H9 (cell line): ENCODE measurements at regions not wholly inside any gene's neighbourhood (a gene's known extent, or its start where the extent isn't known, plus 50 kb on each side); places are given as distances from the start of the nearest gene placed in this dataset.

ENCODE experiments used
- DNase-seq: peaks from one replicate; pipeline ENCODE4 v3.0.0-alpha.2; 2017
- H2AFZ ChIP-seq: one replicate; pipeline ENCODE4 v1.6.1; 2013; ENCODE audit warnings: mild to moderate bottlenecking, low read length, control low read depth, moderate library complexity
- H2AK5ac ChIP-seq: 2 replicates; pipeline ENCODE4 v1.6.1; 2013; ENCODE audit warnings: low read length, control low read depth, mixed read lengths; ENCODE audit not compliant: insufficient read length
- H2BK120ac ChIP-seq: one replicate; pipeline ENCODE4 v1.6.1; 2013; ENCODE audit warnings: low read depth, mild to moderate bottlenecking, low read length, control low read depth, inconsistent platforms; ENCODE audit not compliant: poor library complexity, severe bottlenecking
- H2BK12ac ChIP-seq: 2 replicates; pipeline ENCODE4 v1.6.1; 2013; ENCODE audit warnings: low read length, control low read depth, mixed read lengths, low read depth; ENCODE audit not compliant: insufficient read length
- H2BK15ac ChIP-seq: 2 replicates; pipeline ENCODE4 v1.6.1; 2013; ENCODE audit warnings: low read depth, low read length, control low read depth
- H2BK20ac ChIP-seq: one replicate; pipeline ENCODE4 v1.6.1; 2013; ENCODE audit warnings: low read depth, mild to moderate bottlenecking, low read length, control low read depth, inconsistent platforms; ENCODE audit not compliant: poor library complexity, severe bottlenecking
- H2BK5ac ChIP-seq: 2 replicates; pipeline ENCODE4 v1.6.1; 2013; ENCODE audit warnings: low read length, control low read depth, mixed read lengths; ENCODE audit not compliant: insufficient read length
- H3K14ac ChIP-seq: 2 replicates; pipeline ENCODE4 v1.6.1; 2013; ENCODE audit warnings: low read length, control low read depth; ENCODE audit not compliant: insufficient read depth
- H3K18ac ChIP-seq: 2 replicates; pipeline ENCODE4 v1.6.1; 2013; ENCODE audit warnings: low read depth, mild to moderate bottlenecking, mixed read lengths, low read length, control low read depth; ENCODE audit not compliant: insufficient read length
- H3K23ac ChIP-seq: 2 replicates; pipeline ENCODE4 v1.6.1; 2013; ENCODE audit warnings: low read length, control low read depth, mixed read lengths, low read depth; ENCODE audit not compliant: insufficient read length
- H3K23me2 ChIP-seq: 2 replicates; pipeline ENCODE4 v1.6.1; 2013; ENCODE audit warnings: low read depth, mild to moderate bottlenecking, mixed read lengths, low read length, control low read depth; ENCODE audit not compliant: insufficient read length, poor library complexity, severe bottlenecking
- H3K27ac ChIP-seq: 2 replicates; pipeline ENCODE4 v1.5.1; 2013; ENCODE audit warnings: low read length, control low read depth, mixed read lengths, low read depth; ENCODE audit not compliant: insufficient read length
- H3K27me3 ChIP-seq: 2 replicates; pipeline ENCODE4 v1.6.1; 2013; ENCODE audit warnings: low read length, control low read depth, inconsistent platforms; ENCODE audit not compliant: insufficient read depth
- H3K4ac ChIP-seq: 2 replicates; pipeline ENCODE4 v1.6.1; 2013; ENCODE audit warnings: low read depth, mild to moderate bottlenecking, control low read depth, inconsistent platforms, low read length, moderate library complexity
- H3K4me1 ChIP-seq: 2 replicates; pipeline ENCODE4 v1.6.1; 2013; ENCODE audit warnings: low read length, control low read depth, inconsistent platforms; ENCODE audit not compliant: insufficient read depth
- H3K4me2 ChIP-seq: 2 replicates; pipeline ENCODE4 v1.6.1; 2013; ENCODE audit warnings: low read length, control low read depth, mixed read lengths; ENCODE audit not compliant: insufficient read length, insufficient read depth
- H3K56ac ChIP-seq: 2 replicates; pipeline ENCODE4 v1.6.1; 2013; ENCODE audit warnings: low read depth, mild to moderate bottlenecking, mixed read lengths, low read length, control low read depth; ENCODE audit not compliant: insufficient read length
- H3K79me1 ChIP-seq: 2 replicates; pipeline ENCODE4 v1.6.1; 2013; ENCODE audit warnings: low read depth, mild to moderate bottlenecking, moderate library complexity, low read length, control low read depth, inconsistent platforms; ENCODE audit not compliant: insufficient read depth, poor library complexity, severe bottlenecking
- H3K79me2 ChIP-seq: 2 replicates; pipeline ENCODE4 v1.6.1; 2013; ENCODE audit warnings: low read length, control low read depth, inconsistent platforms; ENCODE audit not compliant: insufficient read depth
- H3K9ac ChIP-seq: 2 replicates; pipeline ENCODE4 v1.6.1; 2013; ENCODE audit warnings: low read length, control low read depth, mixed read lengths; ENCODE audit not compliant: insufficient read length; ENCODE audit errors: extremely low read depth
- H3K9me3 ChIP-seq: one replicate; pipeline ENCODE4 v1.6.1; 2013; ENCODE audit warnings: low read depth, low read length, inconsistent platforms; ENCODE audit not compliant: control insufficient read depth
- H3T11ph ChIP-seq: one replicate; pipeline ENCODE4 v1.6.1; 2013; ENCODE audit warnings: mild to moderate bottlenecking, low read length, control low read depth, inconsistent platforms
- H4K20me1 ChIP-seq: one replicate; pipeline ENCODE4 v1.6.1; 2013; ENCODE audit not compliant: control insufficient read depth, insufficient read length, insufficient read depth
- H4K5ac ChIP-seq: 2 replicates; pipeline ENCODE4 v1.6.1; 2013; ENCODE audit warnings: low read depth, mild to moderate bottlenecking, mixed read lengths, low read length, control low read depth; ENCODE audit not compliant: insufficient read length
- H4K8ac ChIP-seq: replicated peaks from 2 replicates; pipeline ENCODE4 v1.6.1; 2013; ENCODE audit warnings: low read length, control low read depth, mixed read lengths, low read depth; ENCODE audit not compliant: insufficient read length
- H4K91ac ChIP-seq: 2 replicates; pipeline ENCODE4 v1.6.1; 2013; ENCODE audit warnings: low read depth, mild to moderate bottlenecking, moderate library complexity, mixed read lengths, low read length, control low read depth; ENCODE audit not compliant: insufficient read length
- H3K27ac Mint-ChIP-seq, 3 experiments: 2 replicates in 2 of 3; 3 replicates in 1 of 3; pipeline ENCODE4 v1.8.0; 2020 to 2021; ENCODE audit warnings: mixed read lengths in 3 of 3, mild to moderate bottlenecking in 1 of 3, moderate library complexity in 1 of 3
- H3K27me3 Mint-ChIP-seq: 2 replicates; pipeline ENCODE4 v1.8.0; 2021; ENCODE audit warnings: low read depth, mild to moderate bottlenecking, moderate library complexity, mixed read lengths
- H3K36me3 Mint-ChIP-seq, 3 experiments: 2 replicates in 2 of 3; 3 replicates in 1 of 3; pipeline ENCODE4 v1.8.0; 2020 to 2021; ENCODE audit warnings: low read depth in 3 of 3, mixed read lengths in 3 of 3; ENCODE audit not compliant: insufficient read depth in 1 of 3
- H3K4me1 Mint-ChIP-seq, 2 experiments: 2 replicates each; pipeline ENCODE4 v1.8.0; 2020; ENCODE audit warnings: mixed read lengths in 2 of 2
- H3K4me3 Mint-ChIP-seq, 2 experiments: 2 replicates in 1 of 2; 3 replicates in 1 of 2; pipeline ENCODE4 v1.8.0; 2020 to 2021; ENCODE audit warnings: mild to moderate bottlenecking in 2 of 2, mixed read lengths in 2 of 2, moderate library complexity in 1 of 2
- H3K9me3 Mint-ChIP-seq, 2 experiments: 2 replicates in 1 of 2; 3 replicates in 1 of 2; pipeline ENCODE4 v1.8.0; 2020; ENCODE audit warnings: mild to moderate bottlenecking in 2 of 2, mixed read lengths in 2 of 2, moderate library complexity in 1 of 2
- CTCF ChIP-seq: fragments of 200-600 bp; sonication (generic); conservative IDR thresholded peaks from 3 replicates; pipeline ENCODE4 v1.8.0; 2021; ENCODE audit warnings: antibody characterized with exemption, mild to moderate bottlenecking
- WGBS: extraction: QIAGEN DNeasy Blood & Tissue Kit; methylation state at CpG from one replicate; pipeline ENCODE4 v1.1.7; 2013; ENCODE audit warnings: missing lambda C conversion rate, low lambda C conversion rate, mixed read lengths; ENCODE audit not compliant: insufficient read length; ENCODE audit errors: extremely low coverage; 5-methylcytosine and 5-hydroxymethylcytosine counted together

GRCh38 chr20:60219231-60219630, 261.0 kb downstream of the CDH26 start:
- no peaks in the 10 kb centered on the region for H3K4me1 Mint-ChIP-seq
- H2BK20ac ChIP-seq = no peak overlapping the region
- H2AK5ac ChIP-seq = no peak overlapping the region
- H2BK5ac ChIP-seq = no peak overlapping the region
- H2BK120ac ChIP-seq = no peak overlapping the region
- H4K20me1 ChIP-seq = no peaks in the 10 kb centered on the region
- H3K27ac Mint-ChIP-seq = no peak overlapping the region
- H2BK12ac ChIP-seq = no peak overlapping the region
- H3K79me1 ChIP-seq = no peaks in the 10 kb centered on the region
- H3K4me3 Mint-ChIP-seq = no peak overlapping the region
- H3K56ac ChIP-seq = no peak overlapping the region
- no peak overlapping the region for H3T11ph ChIP-seq
- H3K27ac ChIP-seq = no peak overlapping the region
- TF ChIP-seq CTCF = no peak
- H3K9ac ChIP-seq = no peak overlapping the region
- no peak overlapping the region for H4K91ac ChIP-seq
- no peak overlapping the region for H3K4ac ChIP-seq
- H3K9me3 Mint-ChIP-seq = no peaks in the 10 kb centered on the region
- H3K79me2 ChIP-seq = no peaks in the 10 kb centered on the region
- H4K8ac ChIP-seq = no peak overlapping the region
- H3K18ac ChIP-seq = no peak overlapping the region
- no peaks in the 10 kb centered on the region for H3K27me3 ChIP-seq
- no peaks in the 10 kb centered on the region for H3K36me3 Mint-ChIP-seq
- no peak for DNase-seq
- H3K23me2 ChIP-seq = no peaks in the 10 kb centered on the region
- no peak overlapping the region for H4K5ac ChIP-seq
- H3K14ac ChIP-seq = no peak overlapping the region
- no peak overlapping the region for H2BK15ac ChIP-seq
- H3K27me3 Mint-ChIP-seq = peaks cover 33% of the 10 kb centered on the region
- H2AFZ ChIP-seq = no peak overlapping the region
- H3K4me1 ChIP-seq = no peaks in the 10 kb centered on the region
- H3K23ac ChIP-seq = no peak overlapping the region
- no peak overlapping the region for H3K4me2 ChIP-seq
- WGBS = no CpG with 5 or more reads among the region's 4 CpGs
- no peaks in the 10 kb centered on the region for H3K9me3 ChIP-seq
